Smooth muscle cell (in vitro differentiated cells): ENCODE measurements at regions not wholly inside any gene's neighbourhood (a gene's known extent, or its start where the extent isn't known, plus 50 kb on each side); places are given as distances from the start of the nearest gene placed in this dataset.

ENCODE experiments used
- DNase-seq: peaks from one replicate; lab custom pipeline; 2025; ENCODE audit not compliant: unreplicated experiment; lab: John Stamatoyannopoulos, UW
- H2AFZ ChIP-seq: fragments of 200-600 bp; sonication (generic); 2 replicates; pipeline ENCODE4 v1.6.0; 2016; ENCODE audit warnings: antibody characterized with exemption, low read depth, mild to moderate bottlenecking
- H3F3A ChIP-seq: fragments of 200-600 bp; sonication (generic); 2 replicates; pipeline ENCODE4 v1.6.0; 2017; ENCODE audit warnings: antibody characterized with exemption, low read depth
- H3K27ac ChIP-seq: fragments of 200-600 bp; sonication (generic); 2 replicates; pipeline ENCODE4 v1.5.1; 2016; ENCODE audit warnings: low read depth, mild to moderate bottlenecking
- H3K27me3 ChIP-seq: fragments of 200-600 bp; sonication (generic); 2 replicates; pipeline ENCODE4 v1.6.1; 2016; ENCODE audit warnings: low read depth, mild to moderate bottlenecking
- H3K36me3 ChIP-seq: fragments of 200-600 bp; sonication (generic); 2 replicates; pipeline ENCODE4 v1.5.1; 2016; ENCODE audit warnings: low read depth
- H3K4me1 ChIP-seq: fragments of 200-600 bp; sonication (generic); 2 replicates; pipeline ENCODE4 v1.5.1; 2016; ENCODE audit warnings: low read depth
- H3K4me2 ChIP-seq: fragments of 200-600 bp; sonication (generic); 2 replicates; pipeline ENCODE4 v1.6.0; 2016; ENCODE audit warnings: mild to moderate bottlenecking
- H3K4me3 ChIP-seq: fragments of 200-600 bp; sonication (generic); 2 replicates; pipeline ENCODE4 v1.5.1; 2016; ENCODE audit warnings: mild to moderate bottlenecking
- H3K79me2 ChIP-seq: fragments of 200-600 bp; sonication (generic); 2 replicates; pipeline ENCODE4 v1.6.0; 2016; ENCODE audit warnings: low read depth, mild to moderate bottlenecking
- H3K9ac ChIP-seq: fragments of 200-600 bp; sonication (generic); 2 replicates; pipeline ENCODE4 v1.6.0; 2016; ENCODE audit warnings: low read depth
- H3K9me3 ChIP-seq: fragments of 200-600 bp; sonication (generic); replicated peaks from 2 replicates; pipeline ENCODE4 v1.5.1; 2016; ENCODE audit warnings: low read depth
- H4K20me1 ChIP-seq: fragments of 200-600 bp; sonication (generic); 2 replicates; pipeline ENCODE4 v1.6.0; 2016; ENCODE audit warnings: low read depth
- CTCF ChIP-seq: fragments of 200-600 bp; sonication (generic); IDR thresholded peaks from 2 replicates; pipeline ENCODE4 v1.5.1; 2017; ENCODE audit warnings: borderline replicate concordance, mild to moderate bottlenecking, antibody characterized with exemption; ENCODE audit not compliant: insufficient read depth, poor library complexity, severe bottlenecking
- WGBS: methylation state at CpG from one replicate; pipeline ENCODE4 v1.1.7; 2016; ENCODE audit warnings: low lambda C conversion rate; 5-methylcytosine and 5-hydroxymethylcytosine counted together

- H3K9me3 ChIP-seq, result no peaks in the 10 kb centered on the region
- no peak overlapping the region for H3K4me2 ChIP-seq
- H3F3A ChIP-seq, result no peaks in the 10 kb centered on the region
- no peak for DNase-seq
- no peak overlapping the region for H3K9ac ChIP-seq
- no peak for TF ChIP-seq CTCF
- H3K36me3 ChIP-seq, result no peaks in the 10 kb centered on the region
- no peaks in the 10 kb centered on the region for H3K27me3 ChIP-seq
- H3K4me1 ChIP-seq, result peaks cover 13% of the 10 kb centered on the region
- no peak overlapping the region for H3K4me3 ChIP-seq
- 86% methylated on average over 6 of the region's 6 CpGs for WGBS
- H3K27ac ChIP-seq, result no peak overlapping the region
- no peaks in the 10 kb centered on the region for H3K79me2 ChIP-seq
- no peak overlapping the region for H2AFZ ChIP-seq
- H4K20me1 ChIP-seq, result no peaks in the 10 kb centered on the region
Measured at GRCh38 chr9:129469988-129470316, 150.9 kb downstream of the C9orf50 start.

- no peak for TF ChIP-seq CTCF
- Histone ChIP-seq H2AFZ (no peak overlapping the region), H3F3A (no peaks in the 10 kb centered on the region), H3K79me2 (no peaks in the 10 kb centered on the region), H4K20me1 (no peaks in the 10 kb centered on the region), H3K36me3 (no peaks in the 10 kb centered on the region), H3K4me2 (no peak overlapping the region), H3K9me3 (no peaks in the 10 kb centered on the region), H3K4me1 (peaks cover 19% of the 10 kb centered on the region), H3K27me3 (no peaks in the 10 kb centered on the region), H3K9ac (no peak overlapping the region), H3K27ac (no peak overlapping the region), H3K4me3 (no peak overlapping the region)
- WGBS, result 68% methylated on average over 20 of the region's 20 CpGs
- DNase-seq, result no peak
Measured at GRCh38 chr9:129469188-129469987, 151.5 kb downstream of the C9orf50 start.

GRCh38 chr9:129467739-129468666 lies 152.9 kb downstream of the C9orf50 start:
- H3K9ac ChIP-seq, result no peak overlapping the region
- H3K36me3 ChIP-seq, result no peaks in the 10 kb centered on the region
- TF ChIP-seq CTCF, result no peak

More at GRCh38 chr9:129467739-129468666, 152.9 kb downstream of the C9orf50 start:
- no peaks in the 10 kb centered on the region for H3K27me3 ChIP-seq
- no peak overlapping the region for H2AFZ ChIP-seq
- no peak for DNase-seq
- H3K79me2 ChIP-seq, result no peaks in the 10 kb centered on the region
- H3K27ac ChIP-seq, result no peak overlapping the region
- no peaks in the 10 kb centered on the region for H4K20me1 ChIP-seq
- no peak overlapping the region for H3K4me2 ChIP-seq
- no peaks in the 10 kb centered on the region for H3F3A ChIP-seq
- 88% methylated on average over 18 of the region's 19 CpGs for WGBS
- H3K4me3 ChIP-seq, result no peak overlapping the region
- peaks cover 21% of the 10 kb centered on the region for H3K4me1 ChIP-seq
- no peaks in the 10 kb centered on the region for H3K9me3 ChIP-seq
